GM23248 (cell line): ENCODE measurements at regions not wholly inside any gene's neighbourhood (a gene's known extent, or its start where the extent isn't known, plus 50 kb on each side); places are given as distances from the start of the nearest gene placed in this dataset.

Experiments used
- DNase-seq: peaks from one replicate; pipeline ENCODE4 v3.0.0-alpha.2; 2015
- H2AFZ ChIP-seq: fragments of 200-600 bp; sonication (generic); 2 replicates; pipeline ENCODE4 v1.6.1; 2016; ENCODE audit warnings: antibody characterized with exemption
- H3F3A ChIP-seq: fragments of 200-600 bp; sonication (generic); 2 replicates; pipeline ENCODE4 v1.6.1; 2016; ENCODE audit warnings: mild to moderate bottlenecking, antibody characterized with exemption, mixed run types; ENCODE audit not compliant: insufficient read depth
- H3K27ac ChIP-seq: fragments of 200-600 bp; sonication (generic); 2 replicates; pipeline ENCODE4 v1.5.1; 2016; ENCODE audit warnings: mild to moderate bottlenecking
- H3K27me3 ChIP-seq: fragments of 200-600 bp; sonication (generic); replicated peaks from 2 replicates; pipeline ENCODE4 v1.6.1; 2016; ENCODE audit warnings: mild to moderate bottlenecking; ENCODE audit not compliant: insufficient read depth
- H3K36me3 ChIP-seq: fragments of 200-600 bp; sonication (generic); 2 replicates; pipeline ENCODE4 v1.6.1; 2016; ENCODE audit warnings: low read depth, mild to moderate bottlenecking
- H3K4me1 ChIP-seq: fragments of 200-600 bp; sonication (generic); 2 replicates; pipeline ENCODE4 v1.6.1; 2016; ENCODE audit warnings: mild to moderate bottlenecking; ENCODE audit not compliant: insufficient read depth
- H3K4me2 ChIP-seq: fragments of 200-600 bp; sonication (generic); one replicate; pipeline ENCODE4 v1.6.1; 2016; ENCODE audit warnings: mild to moderate bottlenecking; ENCODE audit not compliant: unreplicated experiment
- H3K4me3 ChIP-seq: fragments of 200-600 bp; sonication (generic); 2 replicates; pipeline ENCODE4 v1.5.1; 2016; ENCODE audit warnings: mild to moderate bottlenecking
- H3K79me2 ChIP-seq: fragments of 200-600 bp; sonication (generic); 2 replicates; pipeline ENCODE4 v1.6.1; 2016; ENCODE audit warnings: mild to moderate bottlenecking; ENCODE audit not compliant: insufficient read depth
- H3K9ac ChIP-seq: fragments of 200-600 bp; sonication (generic); 2 replicates; pipeline ENCODE4 v1.6.1; 2016; ENCODE audit warnings: mild to moderate bottlenecking
- H3K9me2 ChIP-seq: fragments of 200-600 bp; sonication (generic); 2 replicates; pipeline ENCODE4 v1.6.1; 2016; ENCODE audit warnings: mixed run types, mild to moderate bottlenecking, moderate library complexity; ENCODE audit not compliant: insufficient read depth
- H3K9me3 ChIP-seq: fragments of 200-600 bp; sonication (generic); one replicate; pipeline ENCODE4 v1.6.1; 2017; ENCODE audit warnings: low read depth
- H4K20me1 ChIP-seq: fragments of 200-600 bp; sonication (generic); 2 replicates; pipeline ENCODE4 v1.6.0; 2016; ENCODE audit not compliant: insufficient read depth
- EZH2 ChIP-seq: fragments of 200-600 bp; sonication (generic); IDR thresholded peaks from 2 replicates; pipeline ENCODE4 v1.6.1; 2018; ENCODE audit warnings: antibody characterized with exemption, mild to moderate bottlenecking; ENCODE audit not compliant: insufficient read depth, poor library complexity, severe bottlenecking
- EZH2phosphoT487 ChIP-seq: fragments of 200-600 bp; sonication (generic); IDR thresholded peaks from 2 replicates; pipeline ENCODE4 v1.6.1; 2018; ENCODE audit warnings: antibody characterized with exemption, moderate library complexity, mild to moderate bottlenecking, low read depth; ENCODE audit not compliant: insufficient read depth
- WGBS, 2 experiments: methylation state at CpG; one replicate each; pipeline ENCODE4 v1.1.6; 2015 to 2017; ENCODE audit warnings: low lambda C conversion rate in 2 of 2, low coverage in 1 of 2; ENCODE audit errors: missing lambda C conversion rate in 2 of 2; 5-methylcytosine and 5-hydroxymethylcytosine counted together
- in situ Hi-C: fragments of 300-500 bp; cut with MboI; formaldehyde crosslinking; loops from 2 replicates; pipeline ENCODE4 v1.15.0; 2020

DNA sequence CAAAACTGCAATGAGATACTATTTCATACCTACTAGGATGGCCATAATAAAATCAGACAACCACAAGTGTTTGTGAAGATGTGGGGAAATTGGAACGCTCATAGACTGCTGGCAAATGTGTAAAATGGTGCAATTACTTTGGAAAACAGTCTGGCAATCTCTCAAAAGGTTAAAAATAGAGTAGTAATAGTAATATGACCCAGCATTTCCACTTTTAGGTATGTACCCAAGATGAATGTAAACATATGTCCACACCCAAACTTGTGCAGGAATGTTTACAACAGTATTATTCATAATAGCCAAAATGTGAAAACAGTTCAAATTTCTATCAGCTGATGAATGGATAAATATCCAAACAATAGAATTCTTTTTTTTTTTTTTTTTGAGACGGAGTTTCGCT is 731.6 kb upstream of the ANKRD30A start:
- DNase-seq: peak; percentile 24
- in situ Hi-C loops: no loop called here
- 61 to 73% methylated on average over 3 of the region's 3 CpGs for WGBS, 2 experiments

DNA sequence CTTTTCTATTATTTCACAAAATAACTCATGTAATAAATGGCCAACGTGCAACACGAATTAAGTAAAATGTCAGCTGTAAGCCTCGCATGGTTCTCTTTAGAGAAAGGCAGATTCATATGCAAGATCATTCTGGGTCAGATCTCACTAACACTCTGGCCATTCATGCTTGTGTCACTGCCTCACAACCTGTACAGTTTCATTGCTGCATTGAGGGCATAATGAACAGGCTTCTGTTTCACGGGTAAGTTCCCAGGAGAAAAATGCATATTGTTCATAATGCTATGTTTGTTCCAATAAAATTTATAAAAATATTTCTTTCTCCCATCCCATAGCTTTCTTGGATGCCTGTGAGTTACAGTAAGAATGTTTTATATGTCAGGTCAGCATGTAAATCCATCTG is 734.0 kb upstream of the ANKRD30A start:
- Histone ChIP-seq H2AFZ (no peak overlapping the region), H3K4me1 (peaks cover 5% of the 10 kb centered on the region; the same call in 1 of the 2 replicates), H3K27ac (no peak overlapping the region), H3K9ac (no peak overlapping the region), H3F3A (no peaks in the 10 kb centered on the region), H3K27me3 (no peaks in the 10 kb centered on the region), H3K9me3 (no peaks in the 10 kb centered on the region), H4K20me1 (no peaks in the 10 kb centered on the region), H3K4me3 (no peak overlapping the region), H3K9me2 (no peaks in the 10 kb centered on the region; the same call in 1 of the 2 replicates), H3K79me2 (no peaks in the 10 kb centered on the region), H3K4me2 (no peak overlapping the region), H3K36me3 (no peaks in the 10 kb centered on the region)
- 89 to 90% methylated on average over 4 of the region's 4 CpGs for WGBS, 2 experiments
- in situ Hi-C loops: no loop called here
- no peak for TF ChIP-seq EZH2
- TF ChIP-seq EZH2phosphoT487: no peak
- no peak for DNase-seq

More for the DNA sequence above, 731.6 kb upstream of the ANKRD30A start:
- Histone ChIP-seq H2AFZ (no peak overlapping the region), H3K4me3 (no peak overlapping the region), H3K36me3 (no peaks in the 10 kb centered on the region), H4K20me1 (no peaks in the 10 kb centered on the region), H3K27me3 (no peaks in the 10 kb centered on the region), H3K9me3 (no peaks in the 10 kb centered on the region), H3K79me2 (no peaks in the 10 kb centered on the region), H3F3A (no peaks in the 10 kb centered on the region), H3K9me2 (no peaks in the 10 kb centered on the region; the same call in 1 of the 2 replicates), H3K4me1 (peaks cover 5% of the 10 kb centered on the region; the same call in 1 of the 2 replicates), H3K9ac (no peak overlapping the region), H3K4me2 (no peak overlapping the region), H3K27ac (no peak overlapping the region)
- TF ChIP-seq EZH2phosphoT487 (no peak), EZH2 (no peak)

DNA sequence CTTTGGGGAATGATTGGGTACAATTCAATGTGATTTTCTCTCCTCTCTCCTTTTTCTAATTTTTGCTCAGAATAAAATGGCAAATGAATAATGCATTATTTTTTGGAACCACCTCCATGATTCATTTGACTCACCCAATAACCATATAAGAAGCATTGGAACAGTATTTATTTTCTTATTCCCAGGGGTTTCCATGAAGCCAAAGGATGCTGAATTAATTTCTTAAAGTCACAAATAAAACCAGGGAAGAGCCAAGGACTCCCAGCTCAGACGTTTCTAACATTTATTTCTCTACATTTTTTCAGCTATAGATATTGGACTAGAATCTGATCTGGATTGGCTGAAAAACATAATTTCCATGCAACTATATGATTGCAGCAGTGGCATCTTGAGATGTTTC is 735.2 kb upstream of the ANKRD30A start:
- Histone ChIP-seq H3K4me2 (no peak overlapping the region), H3K4me1 (peaks cover 5% of the 10 kb centered on the region; the same call in 1 of the 2 replicates), H3K79me2 (no peaks in the 10 kb centered on the region), H4K20me1 (no peaks in the 10 kb centered on the region), H3K27me3 (no peaks in the 10 kb centered on the region), H2AFZ (no peak overlapping the region), H3K36me3 (no peaks in the 10 kb centered on the region), H3K9ac (no peak overlapping the region), H3K9me2 (no peaks in the 10 kb centered on the region; the same call in 1 of the 2 replicates), H3K9me3 (no peaks in the 10 kb centered on the region), H3K27ac (no peak overlapping the region), H3K4me3 (no peak overlapping the region), H3F3A (no peaks in the 10 kb centered on the region)
- in situ Hi-C loops: no loop called here
- DNase-seq: no peak
- 11 to 13% methylated on average over 1 of the region's 1 CpG for WGBS, 2 experiments
- no peak for TF ChIP-seq EZH2
- no peak for TF ChIP-seq EZH2phosphoT487

- in situ Hi-C loops: no loop called here
- H3K9me3 ChIP-seq: no peaks in the 10 kb centered on the region
- H3K27ac ChIP-seq: no peak overlapping the region
- no peak overlapping the region for H3K9ac ChIP-seq
- no peaks in the 10 kb centered on the region for H3K36me3 ChIP-seq
- H3K79me2 ChIP-seq: no peaks in the 10 kb centered on the region
- H4K20me1 ChIP-seq: no peaks in the 10 kb centered on the region
- H2AFZ ChIP-seq: no peak overlapping the region
- H3K4me2 ChIP-seq: no peak overlapping the region
- H3K4me1 ChIP-seq: no peaks in the 10 kb centered on the region
- no peaks in the 10 kb centered on the region for H3K27me3 ChIP-seq
- no peak for DNase-seq
- H3K4me3 ChIP-seq: no peak overlapping the region
- no peaks in the 10 kb centered on the region for H3F3A ChIP-seq
- H3K9me2 ChIP-seq: no peaks in the 10 kb centered on the region; the same call in 1 of the 2 replicates
- no peak for TF ChIP-seq EZH2
- no peak for TF ChIP-seq EZH2phosphoT487
- WGBS, 2 experiments: 74 to 79% methylated on average over 3 of the region's 3 CpGs
Measured at GRCh38 chr10:36388166-36388565, 737.2 kb upstream of the ANKRD30A start.

DNA sequence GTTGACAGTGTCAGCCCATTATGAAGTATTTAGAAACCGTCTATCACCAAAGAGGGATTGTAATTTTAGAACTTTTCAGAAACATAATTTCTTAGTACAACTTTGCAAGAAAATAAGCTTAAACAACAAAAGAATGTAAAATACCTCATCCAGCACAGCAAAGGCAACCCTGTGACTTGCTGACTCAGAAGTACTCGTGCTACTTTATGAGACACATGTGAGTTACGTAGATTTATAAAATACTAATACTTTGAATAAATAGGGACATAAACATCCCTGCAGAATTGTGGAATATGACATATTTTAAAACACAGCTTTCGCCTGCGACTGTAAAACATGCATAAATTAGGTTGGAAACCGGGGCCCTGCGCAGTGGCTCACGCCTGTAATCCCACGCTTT is 739.7 kb upstream of the ANKRD30A start:
- Histone ChIP-seq H3K79me2 (no peaks in the 10 kb centered on the region), H3K4me3 (no peak overlapping the region), H3K9me3 (no peaks in the 10 kb centered on the region), H3K27me3 (no peaks in the 10 kb centered on the region), H3K4me2 (no peak overlapping the region), H3F3A (no peaks in the 10 kb centered on the region), H3K9me2 (no peaks in the 10 kb centered on the region), H2AFZ (no peak overlapping the region), H4K20me1 (no peaks in the 10 kb centered on the region), H3K36me3 (no peaks in the 10 kb centered on the region), H3K9ac (no peak overlapping the region), H3K4me1 (no peaks in the 10 kb centered on the region), H3K27ac (no peak overlapping the region)
- no peak for DNase-seq
- no peak for TF ChIP-seq EZH2phosphoT487
- in situ Hi-C loops: no loop called here
- 75 to 77% methylated on average over 9 of the region's 9 CpGs for WGBS, 2 experiments
